Neural cell (in vitro differentiated cells): ENCODE measurements at regions not wholly inside any gene's neighbourhood (a gene's known extent, or its start where the extent isn't known, plus 50 kb on each side); places are given as distances from the start of the nearest gene placed in this dataset.

ENCODE experiments used
- CTCF ChIP-seq: fragments of 450-650 bp; IDR thresholded peaks from 2 replicates; pipeline ENCODE4 v1.5.1; 2014; ENCODE audit warnings: antibody characterized with exemption, mild to moderate bottlenecking, moderate library complexity; ENCODE audit not compliant: poor library complexity, severe bottlenecking
- POLR2AphosphoS5 ChIP-seq: IDR thresholded peaks from 2 replicates; pipeline ENCODE4 v1.6.1; 2012
- RAD21 ChIP-seq: fragments of 450-650 bp; conservative IDR thresholded peaks from 2 replicates; pipeline ENCODE4 v1.6.1; 2014; ENCODE audit warnings: antibody characterized with exemption, mild to moderate bottlenecking, moderate library complexity
- REST ChIP-seq: IDR thresholded peaks from 2 replicates; pipeline ENCODE4 v1.6.1; 2012; ENCODE audit warnings: borderline replicate concordance

- TF ChIP-seq CTCF (no peak), RAD21 (no peak), REST (no peak), POLR2AphosphoS5 (no peak)
Observed at GRCh38 chr9:73426269-73426668, 274.6 kb downstream of the ANXA1 start.
